ENCODE measurements at regions not wholly inside any gene's neighbourhood (a gene's known extent, or its start where the extent isn't known, plus 50 kb on each side); places are given as distances from the start of the nearest gene placed in this dataset.

DNA sequence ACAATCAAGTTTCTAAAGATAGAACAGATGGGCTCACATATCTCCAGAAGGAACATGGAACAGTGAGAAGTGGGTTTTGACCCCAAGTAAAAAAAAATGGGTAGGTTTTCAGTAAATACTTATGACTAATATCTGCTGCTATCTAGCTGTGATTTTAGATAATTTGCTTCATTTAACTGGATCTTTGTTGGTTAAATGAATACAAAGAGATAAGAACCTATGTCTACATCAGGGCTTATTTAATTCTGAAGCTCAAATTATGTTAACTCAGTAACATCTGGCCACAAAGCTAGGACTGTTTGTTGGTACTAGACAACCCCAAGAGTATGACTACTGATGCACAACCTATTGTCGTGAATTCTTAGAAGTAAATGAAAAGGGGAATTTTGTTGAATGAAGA is 144.4 kb upstream of the SESN3 start:
- TF ChIP-seq, protein P1, sequence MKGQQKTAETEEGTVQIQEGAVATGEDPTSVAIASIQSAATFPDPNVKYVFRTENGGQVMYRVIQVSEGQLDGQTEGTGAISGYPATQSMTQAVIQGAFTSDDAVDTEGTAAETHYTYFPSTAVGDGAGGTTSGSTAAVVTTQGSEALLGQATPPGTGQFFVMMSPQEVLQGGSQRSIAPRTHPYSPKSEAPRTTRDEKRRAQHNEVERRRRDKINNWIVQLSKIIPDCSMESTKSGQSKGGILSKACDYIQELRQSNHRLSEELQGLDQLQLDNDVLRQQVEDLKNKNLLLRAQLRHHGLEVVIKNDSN (IDR thresholded peaks at IDR 0.05) = no peak
- TF ChIP-seq, protein P2, sequence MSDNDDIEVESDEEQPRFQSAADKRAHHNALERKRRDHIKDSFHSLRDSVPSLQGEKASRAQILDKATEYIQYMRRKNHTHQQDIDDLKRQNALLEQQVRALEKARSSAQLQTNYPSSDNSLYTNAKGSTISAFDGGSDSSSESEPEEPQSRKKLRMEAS (IDR thresholded peaks at IDR 0.05) = no peak
- TF ChIP-seq CREB1 (IDR thresholded peaks at IDR 0.05; ENCODE audit: low read depth) (no peak), CEBPB (IDR thresholded peaks at IDR 0.05) (no peak), TAF1 (IDR thresholded peaks at IDR 0.05; ENCODE audit: low read depth) (no peak), RAD21 (IDR thresholded peaks at IDR 0.05; ENCODE audit: low read depth) (no peak), EP300 (IDR thresholded peaks at IDR 0.05; ENCODE audit: borderline replicate concordance) (no peak), YY1 (IDR thresholded peaks at IDR 0.05; ENCODE audit: low read depth) (no peak), FOXM1 (IDR thresholded peaks at IDR 0.05; ENCODE audit: borderline replicate concordance, low read depth) (no peak), TEAD4 (IDR thresholded peaks at IDR 0.05) (no peak), NFIC (IDR thresholded peaks at IDR 0.05) (no peak), EGR1 (IDR thresholded peaks at IDR 0.05) (no peak)
- TF ChIP-seq, protein P3, sequence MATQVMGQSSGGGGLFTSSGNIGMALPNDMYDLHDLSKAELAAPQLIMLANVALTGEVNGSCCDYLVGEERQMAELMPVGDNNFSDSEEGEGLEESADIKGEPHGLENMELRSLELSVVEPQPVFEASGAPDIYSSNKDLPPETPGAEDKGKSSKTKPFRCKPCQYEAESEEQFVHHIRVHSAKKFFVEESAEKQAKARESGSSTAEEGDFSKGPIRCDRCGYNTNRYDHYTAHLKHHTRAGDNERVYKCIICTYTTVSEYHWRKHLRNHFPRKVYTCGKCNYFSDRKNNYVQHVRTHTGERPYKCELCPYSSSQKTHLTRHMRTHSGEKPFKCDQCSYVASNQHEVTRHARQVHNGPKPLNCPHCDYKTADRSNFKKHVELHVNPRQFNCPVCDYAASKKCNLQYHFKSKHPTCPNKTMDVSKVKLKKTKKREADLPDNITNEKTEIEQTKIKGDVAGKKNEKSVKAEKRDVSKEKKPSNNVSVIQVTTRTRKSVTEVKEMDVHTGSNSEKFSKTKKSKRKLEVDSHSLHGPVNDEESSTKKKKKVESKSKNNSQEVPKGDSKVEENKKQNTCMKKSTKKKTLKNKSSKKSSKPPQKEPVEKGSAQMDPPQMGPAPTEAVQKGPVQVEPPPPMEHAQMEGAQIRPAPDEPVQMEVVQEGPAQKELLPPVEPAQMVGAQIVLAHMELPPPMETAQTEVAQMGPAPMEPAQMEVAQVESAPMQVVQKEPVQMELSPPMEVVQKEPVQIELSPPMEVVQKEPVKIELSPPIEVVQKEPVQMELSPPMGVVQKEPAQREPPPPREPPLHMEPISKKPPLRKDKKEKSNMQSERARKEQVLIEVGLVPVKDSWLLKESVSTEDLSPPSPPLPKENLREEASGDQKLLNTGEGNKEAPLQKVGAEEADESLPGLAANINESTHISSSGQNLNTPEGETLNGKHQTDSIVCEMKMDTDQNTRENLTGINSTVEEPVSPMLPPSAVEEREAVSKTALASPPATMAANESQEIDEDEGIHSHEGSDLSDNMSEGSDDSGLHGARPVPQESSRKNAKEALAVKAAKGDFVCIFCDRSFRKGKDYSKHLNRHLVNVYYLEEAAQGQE (IDR thresholded peaks at IDR 0.05; ENCODE audit: low read depth) = no peak
